IPS-18a (cell line): ENCODE measurements at regions not wholly inside any gene's neighbourhood (a gene's known extent, or its start where the extent isn't known, plus 50 kb on each side); places are given as distances from the start of the nearest gene placed in this dataset.
"Not testable (repeated sequence)": the region's sequence is repeated elsewhere in the genome, so short reads cannot be mapped to it uniquely, and the experiment has no call there.

ENCODE experiments used
- H3K27ac ChIP-seq: one replicate; pipeline ENCODE4 v1.5.1; 2013; ENCODE audit warnings: low read length
- H3K27me3 ChIP-seq: one replicate; pipeline ENCODE4 v1.6.1; 2013; ENCODE audit warnings: mild to moderate bottlenecking, low read length; ENCODE audit not compliant: control insufficient read depth, insufficient read depth
- H3K36me3 ChIP-seq: one replicate; pipeline ENCODE4 v1.6.1; 2013; ENCODE audit warnings: low read depth, low read length; ENCODE audit not compliant: control insufficient read depth
- H3K4me1 ChIP-seq: one replicate; pipeline ENCODE4 v1.6.1; 2013; ENCODE audit warnings: low read depth, low read length; ENCODE audit not compliant: control insufficient read depth
- H3K4me3 ChIP-seq: one replicate; pipeline ENCODE4 v1.5.1; 2013; ENCODE audit warnings: low read length
- H3K9ac ChIP-seq: one replicate; pipeline ENCODE4 v1.6.1; 2013; ENCODE audit warnings: mild to moderate bottlenecking, low read length, moderate library complexity
- H3K9me3 ChIP-seq: one replicate; pipeline ENCODE4 v1.6.1; 2013; ENCODE audit warnings: low read depth, low read length; ENCODE audit not compliant: control insufficient read depth

DNA sequence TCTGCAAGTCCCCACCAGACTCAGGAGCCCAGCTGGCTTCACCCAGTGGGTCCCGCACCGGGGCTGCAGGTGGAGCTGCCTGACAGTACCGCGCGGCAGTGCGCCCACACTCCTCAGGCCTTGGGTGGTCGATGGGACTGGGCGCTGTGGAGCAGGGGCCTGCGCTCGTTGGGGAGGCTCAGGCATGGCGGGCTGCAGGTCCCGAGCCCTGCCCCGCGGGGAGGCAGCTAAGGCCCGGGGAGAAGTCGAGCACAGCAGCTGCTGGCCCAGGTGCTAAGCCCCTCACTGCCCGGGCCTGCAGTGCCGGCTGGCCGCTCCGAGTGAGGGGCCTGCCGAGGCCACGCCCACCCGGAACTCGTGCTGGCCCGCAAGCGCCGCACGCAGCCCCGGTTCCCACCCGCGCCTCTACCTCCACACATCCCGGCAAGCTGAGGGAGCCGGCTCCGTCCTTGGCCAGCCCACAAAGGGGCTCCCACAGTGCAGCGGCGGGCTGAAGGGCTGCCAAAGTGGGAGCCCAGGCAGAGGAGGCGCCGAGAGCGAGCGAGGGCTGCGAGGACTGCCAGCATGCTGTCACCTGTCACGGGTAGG lies 2021.7 kb upstream of the LRRTM1 start:
- not testable (repeated sequence) for H3K9ac ChIP-seq

DNA sequence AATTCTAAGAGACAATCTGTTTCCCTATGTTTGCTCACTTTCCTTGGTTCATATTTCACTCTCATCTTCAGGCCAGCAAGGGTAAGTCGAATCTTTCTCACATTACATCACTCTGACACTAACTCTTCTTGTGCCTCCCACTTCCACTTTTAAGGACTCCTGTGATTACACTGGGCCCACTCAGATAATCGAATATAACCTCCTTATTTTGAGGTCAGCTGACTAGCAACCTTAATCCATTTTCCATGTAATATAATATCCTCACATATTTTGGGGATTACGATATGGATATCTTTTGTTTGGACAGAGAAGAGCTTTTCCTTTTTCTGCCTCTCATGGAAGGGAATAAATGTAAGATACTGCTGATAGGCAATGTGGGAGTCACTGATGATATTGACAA lies 2015.7 kb upstream of the LRRTM1 start:
- Histone ChIP-seq H3K4me3 (no peak overlapping the region), H3K36me3 (no peaks in the 10 kb centered on the region), H3K9ac (no peak overlapping the region), H3K4me1 (no peaks in the 10 kb centered on the region), H3K27ac (no peak overlapping the region), H3K27me3 (no peaks in the 10 kb centered on the region), H3K9me3 (no peaks in the 10 kb centered on the region)

More for the DNA sequence above, 2021.7 kb upstream of the LRRTM1 start:
- H3K27ac ChIP-seq, H3K36me3 ChIP-seq, H3K4me1 ChIP-seq, H3K9me3 ChIP-seq, H3K27me3 ChIP-seq, H3K4me3 ChIP-seq: not testable (repeated sequence)

DNA sequence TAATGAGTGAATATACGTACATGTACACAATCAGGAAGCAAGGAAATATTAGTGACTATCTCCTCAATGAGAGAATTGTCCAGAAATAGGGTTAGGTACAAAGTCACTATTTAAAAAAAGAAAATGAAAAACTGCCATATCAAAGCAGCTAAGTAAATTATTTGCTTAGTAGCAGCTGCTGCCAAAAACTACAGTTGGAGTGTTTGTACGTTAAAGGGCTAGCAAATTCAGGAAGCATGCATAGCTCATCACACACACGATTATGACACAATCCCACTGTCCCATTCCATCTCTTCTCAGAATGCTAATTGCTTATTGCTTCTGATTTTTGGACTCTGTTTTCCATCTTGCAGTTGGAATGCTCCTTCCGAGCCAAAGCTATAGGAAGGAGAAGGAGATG lies 2012.5 kb upstream of the LRRTM1 start:
- no peak overlapping the region for H3K9ac ChIP-seq
- no peak overlapping the region for H3K4me3 ChIP-seq
- no peaks in the 10 kb centered on the region for H3K36me3 ChIP-seq
- H3K27me3 ChIP-seq = no peaks in the 10 kb centered on the region
- H3K4me1 ChIP-seq = no peaks in the 10 kb centered on the region
- H3K27ac ChIP-seq = no peak overlapping the region
- no peaks in the 10 kb centered on the region for H3K9me3 ChIP-seq

DNA sequence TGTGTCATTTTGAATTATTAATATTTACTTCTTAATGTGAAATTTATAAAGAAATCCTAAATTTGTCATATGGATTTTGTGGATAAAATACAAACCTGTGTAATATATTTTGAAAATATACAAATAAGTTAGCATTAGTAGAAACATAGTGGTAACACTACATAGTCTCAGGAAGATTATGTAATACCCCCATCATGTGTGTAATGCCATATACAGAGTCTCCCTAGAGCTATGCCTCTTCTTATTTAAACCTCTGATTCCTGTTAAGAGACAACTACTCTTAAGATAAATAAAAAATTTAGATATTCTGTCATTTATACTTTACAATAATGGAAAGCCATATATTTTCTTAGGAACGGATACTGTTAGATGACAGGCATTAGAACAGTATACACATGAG lies 2012.0 kb upstream of the LRRTM1 start:
- Histone ChIP-seq H3K4me3 (no peak overlapping the region), H3K27ac (no peak overlapping the region), H3K9ac (no peak overlapping the region), H3K9me3 (no peaks in the 10 kb centered on the region), H3K36me3 (no peaks in the 10 kb centered on the region), H3K4me1 (no peaks in the 10 kb centered on the region), H3K27me3 (no peaks in the 10 kb centered on the region)

DNA sequence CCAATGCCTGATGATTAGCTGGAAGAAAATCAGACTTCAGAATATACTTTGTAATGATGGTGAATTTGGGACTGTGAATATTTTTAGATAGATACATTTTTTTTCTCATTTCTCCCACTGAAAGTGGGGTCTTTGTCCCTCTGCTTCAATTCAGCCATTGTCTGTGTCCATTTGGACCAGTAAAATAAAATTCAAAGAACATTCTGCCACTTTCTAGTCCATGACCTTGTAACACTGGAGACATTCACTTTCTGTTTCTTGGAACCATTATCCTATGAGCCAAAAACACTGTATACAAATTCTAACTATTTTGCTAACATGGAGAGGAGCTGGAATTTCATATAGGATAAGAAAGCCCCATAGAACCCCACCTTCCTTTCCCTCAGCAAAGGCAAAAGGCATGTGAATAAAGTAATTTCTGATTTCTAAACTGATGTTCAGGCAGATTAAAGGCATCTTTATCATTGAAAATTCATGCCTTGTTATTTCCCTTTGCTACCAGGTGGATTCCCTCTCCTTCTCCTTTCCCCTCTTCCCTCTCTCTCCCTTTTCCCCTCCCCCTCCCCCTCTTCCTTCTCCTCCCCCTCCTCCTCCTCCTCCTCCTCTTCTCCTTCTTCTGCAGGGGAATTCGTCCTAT lies 2010.4 kb upstream of the LRRTM1 start:
- H3K9me3 ChIP-seq = no peaks in the 10 kb centered on the region
- no peak overlapping the region for H3K9ac ChIP-seq
- H3K36me3 ChIP-seq = no peaks in the 10 kb centered on the region
- H3K27me3 ChIP-seq = no peaks in the 10 kb centered on the region
- no peaks in the 10 kb centered on the region for H3K4me1 ChIP-seq
- H3K27ac ChIP-seq = no peak overlapping the region
- H3K4me3 ChIP-seq = no peak overlapping the region

DNA sequence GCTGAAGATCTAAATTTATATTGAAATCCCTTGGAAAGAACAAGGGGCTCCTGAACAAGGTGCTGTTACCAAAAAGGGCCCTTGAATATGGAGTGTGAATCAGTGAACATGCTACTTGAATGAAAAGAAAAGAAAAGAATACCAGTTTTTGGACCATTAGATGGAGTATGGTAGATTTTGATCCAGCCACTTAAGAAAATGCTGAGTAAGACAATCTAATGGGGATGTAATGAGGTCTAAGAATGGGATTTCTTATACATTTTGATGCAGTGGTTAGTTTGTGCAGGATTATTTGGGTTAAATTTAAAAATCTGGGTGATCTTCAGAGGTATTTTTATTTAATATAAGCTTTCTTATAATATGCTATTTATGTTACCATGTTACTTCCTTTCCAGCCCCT lies 2003.0 kb upstream of the LRRTM1 start:
- H3K4me1 ChIP-seq = no peaks in the 10 kb centered on the region
- H3K9me3 ChIP-seq = no peaks in the 10 kb centered on the region
- no peaks in the 10 kb centered on the region for H3K27me3 ChIP-seq
- no peaks in the 10 kb centered on the region for H3K36me3 ChIP-seq
- H3K9ac ChIP-seq = no peak overlapping the region
- H3K27ac ChIP-seq = no peak overlapping the region
- H3K4me3 ChIP-seq = no peak overlapping the region

DNA sequence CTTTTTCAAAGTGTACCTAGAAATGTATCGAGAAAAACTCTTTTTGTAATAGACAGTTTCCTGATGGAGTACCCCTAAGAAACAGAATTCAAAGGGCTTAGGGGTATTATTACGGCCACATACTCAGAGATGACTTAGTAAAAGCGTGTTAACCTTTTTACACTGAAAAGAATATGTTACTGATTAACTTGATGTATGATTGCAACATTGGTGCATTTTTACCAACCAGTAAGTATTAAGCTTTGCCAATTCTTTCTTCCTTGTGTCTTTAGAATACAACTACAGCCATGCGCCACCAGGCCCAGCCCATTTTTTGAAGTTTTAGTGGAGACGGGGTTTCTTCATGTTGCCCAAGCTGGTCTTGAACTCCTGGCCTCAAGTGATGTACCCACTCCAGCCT lies 1997.0 kb upstream of the LRRTM1 start:
- no peak overlapping the region for H3K4me3 ChIP-seq
- H3K27me3 ChIP-seq = no peaks in the 10 kb centered on the region
- no peaks in the 10 kb centered on the region for H3K4me1 ChIP-seq
- no peak overlapping the region for H3K9ac ChIP-seq
- no peaks in the 10 kb centered on the region for H3K9me3 ChIP-seq
- H3K27ac ChIP-seq = no peak overlapping the region
- no peaks in the 10 kb centered on the region for H3K36me3 ChIP-seq

DNA sequence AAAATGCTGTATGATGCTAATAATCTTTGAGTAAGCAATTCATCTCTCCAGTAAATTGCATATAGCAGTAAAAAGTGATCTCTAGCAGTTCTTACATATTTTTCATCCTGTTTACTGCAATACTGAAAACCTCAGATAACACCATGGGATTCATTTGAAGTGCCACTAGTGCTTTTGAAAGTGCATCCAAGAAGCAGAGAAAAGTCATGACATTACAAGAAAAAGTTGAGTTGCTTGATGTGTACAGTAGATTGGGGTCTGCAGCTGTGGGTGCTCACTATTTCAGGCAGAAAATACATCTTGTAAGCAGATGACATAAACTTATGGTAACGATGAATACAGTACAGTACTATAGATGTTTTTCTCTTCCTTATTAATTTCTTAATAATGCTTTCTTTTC lies 1984.9 kb upstream of the LRRTM1 start:
- H3K27ac ChIP-seq = no peak overlapping the region
- no peak overlapping the region for H3K9ac ChIP-seq
- no peaks in the 10 kb centered on the region for H3K9me3 ChIP-seq
- no peaks in the 10 kb centered on the region for H3K27me3 ChIP-seq
- H3K36me3 ChIP-seq = no peaks in the 10 kb centered on the region
- H3K4me1 ChIP-seq = no peaks in the 10 kb centered on the region
- no peak overlapping the region for H3K4me3 ChIP-seq

DNA sequence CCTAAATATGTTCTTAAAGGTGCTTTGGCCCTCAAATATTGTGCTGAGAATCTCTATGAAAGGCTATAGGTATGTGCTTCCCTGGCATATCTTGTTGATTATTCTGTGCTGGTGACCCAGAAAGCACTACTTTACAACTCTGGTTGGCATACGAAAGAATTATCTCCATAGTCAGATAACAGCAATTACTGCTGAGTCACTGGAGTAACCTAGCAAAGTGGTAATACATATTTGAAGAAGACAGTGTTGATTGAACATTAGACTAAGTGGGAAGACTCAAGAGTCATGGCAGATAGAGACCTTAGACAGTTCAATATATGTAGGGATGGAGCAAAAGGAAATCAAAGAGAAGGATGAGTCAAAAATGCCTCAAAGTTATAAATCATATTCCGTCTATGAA lies 1978.5 kb upstream of the LRRTM1 start:
- Histone ChIP-seq H3K9me3 (no peaks in the 10 kb centered on the region), H3K9ac (no peak overlapping the region), H3K27ac (no peak overlapping the region), H3K4me3 (no peak overlapping the region), H3K4me1 (peaks cover 14% of the 10 kb centered on the region), H3K36me3 (no peaks in the 10 kb centered on the region), H3K27me3 (no peaks in the 10 kb centered on the region)

DNA sequence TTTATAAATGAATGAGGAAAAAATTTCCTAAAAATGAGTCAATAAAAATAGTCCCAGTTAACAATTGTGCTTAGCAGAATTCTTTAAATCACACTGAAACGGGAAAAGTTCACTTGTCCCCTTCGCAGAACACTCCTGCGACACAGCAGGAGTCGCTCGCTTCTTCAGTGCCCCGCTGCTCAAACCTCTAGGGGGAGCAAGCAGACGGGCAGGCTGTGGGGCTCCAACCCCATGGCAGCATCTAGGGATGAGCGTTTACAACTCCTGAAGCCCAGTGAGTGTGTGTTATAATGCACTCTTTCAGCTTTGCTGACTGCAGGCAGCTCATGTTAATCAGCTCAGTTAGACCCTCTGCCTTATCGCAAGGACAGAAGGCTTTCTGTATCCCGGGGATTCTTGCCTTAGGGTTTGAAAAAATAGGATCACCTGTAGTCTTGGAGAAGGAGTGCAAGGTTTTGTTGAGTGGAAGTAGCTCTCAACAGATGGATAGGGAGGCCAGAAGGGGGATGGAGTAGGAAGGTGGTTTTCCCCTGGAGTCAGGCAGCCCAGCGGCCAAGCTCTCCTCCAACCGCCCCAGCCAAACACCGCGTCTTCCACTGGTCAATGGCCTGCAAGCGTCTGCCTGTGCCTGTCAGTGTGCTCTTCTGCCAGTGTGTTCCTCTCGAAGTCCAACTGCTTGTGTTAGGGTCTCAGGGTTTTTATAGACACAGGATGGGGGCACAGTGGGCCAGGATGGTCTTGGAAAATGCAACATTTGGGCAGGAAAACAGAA lies 1977.7 kb upstream of the LRRTM1 start:
- H3K27me3 ChIP-seq = no peaks in the 10 kb centered on the region

DNA sequence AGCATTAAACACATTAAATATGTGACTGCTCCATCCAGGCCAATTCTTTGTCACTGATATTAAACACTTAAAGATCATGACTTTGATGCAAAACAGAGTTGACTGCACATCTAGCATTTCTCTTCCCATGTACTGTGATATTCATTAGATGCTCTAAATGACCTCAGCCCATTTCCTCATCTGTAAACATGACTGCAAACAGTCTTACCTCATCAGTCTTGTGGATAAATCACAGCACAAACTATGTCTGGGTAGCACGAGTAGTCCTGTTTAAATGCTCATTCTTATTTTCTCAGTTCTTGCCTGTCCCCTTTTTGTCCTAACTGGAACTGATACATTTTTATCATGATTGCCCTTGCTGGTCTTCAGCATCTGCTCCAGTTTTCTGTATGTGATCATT lies 1974.8 kb upstream of the LRRTM1 start:
- H3K36me3 ChIP-seq = no peaks in the 10 kb centered on the region
- H3K9ac ChIP-seq = no peak overlapping the region
- peaks cover 14% of the 10 kb centered on the region for H3K4me1 ChIP-seq

More for the DNA sequence above, 1977.7 kb upstream of the LRRTM1 start:
- Histone ChIP-seq H3K4me1 (peaks cover 14% of the 10 kb centered on the region), H3K4me3 (no peak overlapping the region), H3K9me3 (no peaks in the 10 kb centered on the region), H3K36me3 (no peaks in the 10 kb centered on the region), H3K9ac (no peak overlapping the region), H3K27ac (no peak overlapping the region)

DNA sequence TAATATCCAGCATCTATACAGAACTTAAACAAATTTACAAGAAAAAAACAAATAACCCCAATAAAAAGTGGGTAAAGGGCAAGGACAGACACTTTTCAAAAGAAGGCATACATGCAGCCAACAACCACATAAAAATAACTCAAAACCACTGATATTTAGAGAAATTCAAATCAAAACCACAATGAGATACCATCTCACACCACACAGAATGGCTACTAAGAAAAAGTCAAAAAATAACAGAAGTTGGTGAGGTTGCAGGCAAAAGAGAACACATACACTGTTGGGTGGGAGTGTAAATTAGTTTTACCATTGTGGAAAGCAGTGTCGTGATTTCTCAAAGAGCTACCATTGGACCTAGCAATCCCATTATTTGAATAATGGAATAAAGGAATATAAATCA lies 1973.9 kb upstream of the LRRTM1 start:
- Histone ChIP-seq H3K4me1 (peaks cover 14% of the 10 kb centered on the region), H3K9me3 (no peaks in the 10 kb centered on the region), H3K27ac (no peak overlapping the region), H3K9ac (no peak overlapping the region), H3K4me3 (no peak overlapping the region), H3K27me3 (no peaks in the 10 kb centered on the region), H3K36me3 (no peaks in the 10 kb centered on the region)

More for the DNA sequence above, 1974.8 kb upstream of the LRRTM1 start:
- Histone ChIP-seq H3K27me3 (no peaks in the 10 kb centered on the region), H3K4me3 (no peak overlapping the region), H3K27ac (no peak overlapping the region), H3K9me3 (no peaks in the 10 kb centered on the region)
